DMS153 treated with DMSO at 0.1 percent for 48 hours (cell line): ENCODE measurements at regions not wholly inside any gene's neighbourhood (a gene's known extent, or its start where the extent isn't known, plus 50 kb on each side); places are given as distances from the start of the nearest gene placed in this dataset.
"Not testable (repeated sequence)": the region's sequence is repeated elsewhere in the genome, so short reads cannot be mapped to it uniquely, and the experiment has no call there.

ENCODE experiments used
- DNase-seq: peaks from one replicate; lab custom pipeline; 2025; ENCODE audit not compliant: unreplicated experiment; lab: John Stamatoyannopoulos, UW

DNA sequence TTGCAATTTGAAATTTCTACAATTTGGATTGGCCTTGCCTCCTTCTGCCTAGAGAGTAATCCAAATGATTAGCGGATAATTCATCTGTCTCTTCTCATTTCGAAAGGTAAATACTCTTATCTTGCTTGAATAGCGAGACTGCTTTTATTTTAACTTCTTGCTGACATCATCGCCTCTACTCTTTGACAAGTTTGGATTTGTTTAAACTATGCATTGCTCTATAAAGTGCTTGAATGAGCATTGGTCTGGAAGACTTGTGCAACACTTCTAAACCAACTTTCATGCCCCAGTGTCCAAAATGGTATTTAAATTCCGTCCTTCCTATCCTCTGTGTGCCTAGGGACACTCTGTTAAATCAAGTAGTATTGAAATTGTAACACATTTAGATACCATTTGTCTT is 384.1 kb upstream of the SLC35B3 start:
- no peak for DNase-seq

DNA sequence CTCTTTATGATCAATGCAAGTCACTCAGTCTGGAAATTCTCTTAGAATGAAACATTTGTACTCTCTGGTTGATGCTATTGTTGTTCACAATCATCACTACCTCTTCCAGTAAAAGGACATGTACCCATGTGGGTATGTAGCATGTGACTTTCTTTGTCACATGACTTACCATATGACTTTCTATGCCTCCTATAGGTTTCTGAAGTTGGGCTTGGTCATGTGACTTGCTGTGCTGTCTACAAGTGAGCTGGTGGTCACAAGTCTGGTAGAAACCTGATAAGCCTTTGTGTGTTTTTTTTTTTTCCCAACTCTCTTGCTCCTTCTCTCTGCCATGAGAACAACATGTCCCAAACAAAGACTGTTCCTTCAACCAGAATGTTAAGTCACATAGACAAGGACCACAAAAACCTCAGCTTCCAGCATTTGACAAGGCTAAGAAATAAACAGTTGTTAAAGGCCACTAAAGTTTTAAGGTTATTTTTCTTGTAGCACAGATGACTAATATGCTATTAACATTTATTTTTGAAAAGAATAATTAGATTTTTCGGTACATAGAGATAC is 379.2 kb upstream of the SLC35B3 start:
- DNase-seq, result no peak

- DNase-seq, result no peak
These were observed 375.0 kb upstream of the SLC35B3 start for GRCh38 chr6:8810325-8810724.

DNA sequence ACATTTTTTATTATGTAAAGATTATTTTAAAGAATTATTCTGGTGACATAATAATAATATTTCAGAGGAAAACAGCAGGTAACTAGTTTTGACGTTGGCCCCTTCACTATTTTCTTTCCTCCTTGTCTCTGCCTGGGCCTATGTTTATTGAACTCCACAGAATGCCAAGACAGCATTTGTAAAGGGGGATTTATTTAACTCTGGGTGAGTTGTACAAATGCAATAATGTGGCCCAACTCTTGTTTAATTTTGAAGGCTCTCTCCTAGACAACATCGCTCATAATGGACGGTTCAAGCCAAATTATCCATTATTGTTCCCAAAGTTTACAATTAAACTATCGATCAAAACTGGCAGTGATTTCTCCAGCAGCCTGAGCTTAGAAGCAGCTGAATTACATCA is 374.3 kb upstream of the SLC35B3 start:
- no peak for DNase-seq

DNA sequence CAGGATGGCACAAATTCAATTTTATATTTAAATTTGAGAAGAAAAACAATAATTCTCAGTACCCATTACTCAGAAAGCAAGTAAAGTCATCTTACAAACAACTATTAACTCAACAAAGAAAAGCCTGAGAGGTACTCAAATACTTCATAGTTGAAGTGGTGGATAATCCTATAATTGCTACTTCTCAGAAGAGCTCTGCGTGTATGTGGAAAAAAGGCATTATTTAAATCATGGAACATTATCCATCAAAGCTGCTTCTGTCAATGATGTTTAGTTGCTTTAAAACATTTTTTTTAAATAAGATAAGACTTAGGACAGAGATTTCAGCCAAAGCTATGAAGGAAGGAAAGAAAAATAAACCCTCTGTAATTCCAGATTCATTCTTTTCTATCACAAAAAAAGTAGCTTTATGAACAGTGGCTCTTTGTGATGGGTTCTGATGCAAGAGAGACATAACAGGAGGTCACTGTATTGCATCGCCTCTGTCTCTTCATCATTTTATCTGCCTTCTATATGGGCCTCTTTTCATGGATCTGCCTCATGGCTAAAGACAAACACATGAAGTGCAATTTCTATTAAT is 367.9 kb upstream of the SLC35B3 start:
- no peak for DNase-seq

DNA sequence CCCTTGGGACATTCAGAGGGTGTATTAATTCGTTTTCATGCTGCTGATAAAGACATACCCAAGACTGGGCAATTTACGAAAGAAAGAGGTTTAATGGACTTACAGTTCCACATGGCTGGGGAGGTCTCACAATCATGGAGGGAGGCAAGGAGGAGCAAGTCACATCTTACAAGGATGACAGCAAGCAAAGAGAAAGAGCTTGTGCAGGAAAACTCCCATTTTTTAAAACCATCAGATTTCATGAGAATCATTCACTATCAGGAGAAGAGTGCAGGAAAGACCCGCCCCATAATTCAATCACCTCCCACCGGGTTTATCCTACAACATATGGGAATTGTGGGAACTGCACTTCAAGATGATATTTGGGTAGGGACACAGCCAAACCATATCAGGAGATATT is 367.1 kb upstream of the SLC35B3 start:
- DNase-seq, result not testable (repeated sequence)

- no peak for DNase-seq
These were observed 359.1 kb upstream of the SLC35B3 start for GRCh38 chr6:8794420-8794819.

DNA sequence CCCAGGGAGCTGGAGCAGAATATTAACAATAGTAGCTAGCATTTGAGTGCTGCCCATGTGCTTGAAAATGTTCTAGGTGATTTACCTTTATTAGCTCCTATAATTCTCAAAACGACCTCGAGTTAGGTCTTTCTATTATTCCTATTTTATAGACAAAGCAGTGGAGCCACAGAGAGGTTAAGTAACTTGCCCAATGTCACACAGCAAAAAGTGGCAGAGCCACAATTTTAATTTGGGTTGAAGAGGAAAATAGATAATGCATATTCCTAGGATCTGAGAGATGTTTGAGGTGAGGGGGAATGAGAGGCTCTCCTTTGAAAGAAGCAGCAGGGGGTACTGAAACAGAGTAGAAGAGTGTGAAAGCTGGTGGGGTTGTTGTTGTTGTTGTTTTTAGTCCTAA is 354.5 kb upstream of the SLC35B3 start:
- no peak for DNase-seq

GRCh38 chr6:8785223-8785622 is 349.9 kb upstream of the SLC35B3 start:
- DNase-seq, result no peak

DNA sequence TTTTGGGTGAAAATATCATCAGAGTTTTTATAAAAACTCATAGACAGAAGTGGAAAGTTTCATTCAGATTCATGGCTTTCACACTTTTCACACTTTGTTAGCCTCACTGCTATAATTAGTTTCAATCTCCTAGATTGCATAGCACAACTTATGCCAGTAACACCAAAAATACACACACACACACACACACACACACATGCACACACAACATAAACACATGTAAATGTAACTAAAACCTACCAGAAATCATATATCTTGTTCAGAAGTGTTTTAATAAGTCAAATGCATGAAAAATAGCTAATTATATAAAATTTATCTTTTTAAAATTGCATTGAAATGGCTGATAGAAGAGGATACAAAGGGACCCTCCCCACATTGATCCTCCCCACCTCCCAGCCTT is 347.8 kb upstream of the SLC35B3 start:
- no peak for DNase-seq

DNA sequence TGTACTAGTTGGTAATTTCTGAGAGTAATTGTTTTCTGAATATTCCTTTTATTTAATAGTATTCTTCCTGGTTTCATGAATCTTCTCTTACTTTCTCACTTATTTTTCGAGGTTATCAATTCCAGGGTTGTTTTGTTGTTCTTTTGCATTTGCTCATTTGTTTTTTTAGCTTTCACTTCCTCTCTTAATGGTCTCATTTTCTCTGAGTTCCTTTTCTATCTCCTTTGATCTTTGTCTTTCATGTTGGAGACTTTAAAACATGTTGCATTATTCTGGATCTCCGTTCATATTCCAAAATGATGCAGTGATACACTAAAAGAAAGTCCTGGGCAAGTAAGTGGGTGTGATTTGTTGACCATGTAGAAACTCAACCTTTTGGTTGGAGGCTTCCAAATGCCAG is 345.3 kb upstream of the SLC35B3 start:
- no peak for DNase-seq

DNA sequence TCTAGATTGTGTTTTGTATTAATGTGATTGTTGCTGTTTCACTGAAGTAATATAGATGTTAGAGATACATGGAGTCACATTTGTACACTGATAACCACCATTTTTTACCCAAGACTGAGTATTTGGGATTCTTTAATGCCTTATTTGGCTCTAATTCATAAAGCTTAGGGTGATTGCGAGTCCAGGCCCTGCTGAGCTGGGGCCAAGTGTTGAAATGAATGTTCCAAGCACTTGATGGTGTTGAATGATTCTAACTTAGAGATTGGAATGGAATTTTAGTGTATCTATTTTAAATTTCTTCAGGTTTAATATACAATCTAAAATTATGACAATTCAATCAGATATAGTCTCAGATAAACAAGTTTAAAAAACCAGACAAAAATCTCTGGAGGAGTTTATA is 329.4 kb upstream of the SLC35B3 start:
- DNase-seq, result no peak

- no peak for DNase-seq
These were observed 325.6 kb upstream of the SLC35B3 start for GRCh38 chr6:8760951-8761350.

- DNase-seq, result no peak
These were observed 323.1 kb upstream of the SLC35B3 start for GRCh38 chr6:8758412-8758811.

GRCh38 chr6:8750627-8751026 is 315.3 kb upstream of the SLC35B3 start:
- DNase-seq, result no peak

DNA sequence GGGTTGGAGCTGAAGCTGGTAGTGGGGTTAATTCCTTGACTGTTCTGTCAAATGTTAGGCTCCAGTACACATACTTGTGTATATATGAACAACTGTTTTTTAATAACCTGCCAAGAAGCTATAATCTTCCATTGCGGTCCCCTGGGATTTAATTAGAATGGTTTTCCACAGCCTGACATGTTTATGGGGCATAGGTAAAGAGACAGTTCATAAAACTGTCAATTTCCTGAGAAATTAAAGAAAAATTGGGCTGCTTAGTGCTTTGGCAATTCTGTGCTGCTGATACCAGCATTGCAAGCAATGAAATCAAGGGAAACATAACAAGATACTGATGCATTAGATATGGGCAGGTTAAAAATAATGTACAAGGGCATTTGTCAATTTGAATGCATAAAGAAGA is 314.1 kb upstream of the SLC35B3 start:
- no peak for DNase-seq

DNA sequence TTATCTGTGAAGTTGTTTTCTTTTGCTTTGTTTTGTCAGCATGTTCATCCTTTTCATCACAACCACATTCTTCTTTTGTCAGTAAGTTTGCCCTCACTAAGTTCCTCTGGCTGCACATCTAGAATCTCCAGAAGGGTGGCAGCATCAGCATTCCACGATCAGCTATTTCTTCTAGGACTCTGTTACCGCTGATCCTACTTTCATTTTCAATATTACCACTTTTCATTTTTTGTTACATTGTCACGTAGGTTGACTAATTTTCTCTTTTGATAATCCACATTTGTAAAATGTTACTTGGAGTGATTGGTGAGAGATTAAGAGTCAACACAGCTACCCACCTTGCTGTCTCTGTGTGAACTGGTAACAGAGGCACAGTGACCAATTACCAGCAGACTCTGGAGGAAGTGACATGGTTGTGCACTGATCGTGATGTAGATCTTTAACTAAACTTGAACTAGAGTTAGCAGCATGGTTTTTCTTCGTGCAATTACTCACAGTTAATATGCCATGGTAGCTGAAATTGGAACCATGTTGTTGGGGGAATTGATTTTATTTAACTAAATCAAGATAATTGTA is 307.9 kb upstream of the SLC35B3 start:
- no peak for DNase-seq

GRCh38 chr6:8739454-8739853 is 304.1 kb upstream of the SLC35B3 start:
- no peak for DNase-seq

DNA sequence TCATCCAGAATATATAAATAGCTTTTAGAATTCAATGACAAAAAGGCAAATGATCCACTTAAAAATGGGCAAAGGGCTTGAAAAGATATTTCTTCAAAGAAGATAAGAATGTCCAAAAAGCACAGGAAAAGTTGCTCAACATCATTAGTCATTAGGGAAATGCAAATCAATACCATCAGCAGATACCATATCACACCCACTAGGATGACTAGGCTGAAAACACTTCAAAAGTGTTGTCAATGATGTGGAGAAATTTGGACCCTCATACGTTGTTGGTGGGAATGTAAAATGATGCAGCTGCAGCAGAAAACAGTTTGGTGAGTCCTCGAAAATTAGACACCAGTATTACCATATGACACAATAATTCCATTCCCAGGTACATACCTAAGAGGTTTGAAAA is 303.6 kb upstream of the SLC35B3 start:
- no peak for DNase-seq

- DNase-seq, result no peak
These were observed 301.0 kb upstream of the SLC35B3 start for GRCh38 chr6:8736156-8736895.

GRCh38 chr6:8733879-8734278 is 298.5 kb upstream of the SLC35B3 start:
- DNase-seq, result no peak

GRCh38 chr6:8731874-8732273 is 296.5 kb upstream of the SLC35B3 start:
- no peak for DNase-seq
